Endothelial cell of umbilical vein (primary cell): ENCODE measurements at regions not wholly inside any gene's neighbourhood (a gene's known extent, or its start where the extent isn't known, plus 50 kb on each side); places are given as distances from the start of the nearest gene placed in this dataset.

Experiments used
- EZH2 ChIP-seq: IDR thresholded peaks from 2 replicates; pipeline ENCODE4 v1.6.1; 2012; ENCODE audit warnings: borderline replicate concordance, low read depth, mild to moderate bottlenecking, moderate library complexity, low read length, inconsistent platforms; ENCODE audit not compliant: severe bottlenecking
- POLR2AphosphoS5 ChIP-seq: IDR thresholded peaks from 2 replicates; pipeline ENCODE4 v1.6.1; 2012; ENCODE audit warnings: low read depth, mild to moderate bottlenecking, control low read depth, low read length, moderate library complexity; ENCODE audit not compliant: insufficient read depth

DNA sequence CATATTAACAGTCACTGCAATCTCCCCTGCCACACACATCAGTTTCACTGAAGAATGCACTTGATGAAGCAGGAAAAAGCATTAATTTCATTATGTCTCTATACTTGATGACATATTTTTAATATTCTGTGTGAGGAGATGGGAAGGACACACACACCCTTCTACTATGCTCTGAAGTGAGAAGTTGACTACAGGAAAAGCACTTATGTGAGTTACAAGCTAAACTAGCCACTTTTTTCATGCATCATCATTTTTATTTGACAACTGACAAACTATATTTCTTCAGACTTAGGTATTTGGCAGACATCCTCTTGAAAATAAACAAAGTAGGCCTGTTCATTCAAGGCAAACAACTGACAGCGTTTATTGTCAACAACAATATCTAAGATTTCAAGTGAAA is 150.4 kb upstream of the ID2 start:
- no peak for TF ChIP-seq EZH2
- no peak for TF ChIP-seq POLR2AphosphoS5
